ENCODE measurements at regions not wholly inside any gene's neighbourhood (a gene's known extent, or its start where the extent isn't known, plus 50 kb on each side); places are given as distances from the start of the nearest gene placed in this dataset.

DNA sequence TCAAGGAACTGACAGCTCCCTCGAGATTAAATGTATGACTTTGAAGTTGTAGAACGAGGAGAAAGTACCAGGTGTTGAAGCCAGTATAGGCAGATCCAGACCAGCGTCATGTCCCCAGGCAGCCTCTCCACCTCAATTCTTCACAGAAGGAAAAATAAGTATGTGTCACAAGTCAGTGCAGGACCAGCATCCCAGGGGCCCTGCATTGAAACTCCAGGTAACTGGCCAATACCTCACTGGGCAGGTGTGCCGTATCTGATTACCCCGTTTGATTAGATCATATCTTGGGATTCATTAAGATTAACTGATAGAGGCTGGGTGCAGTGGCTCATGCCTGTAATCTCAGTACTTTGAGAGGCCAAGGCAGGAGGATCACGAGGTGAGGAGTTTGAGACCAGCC lies 466.7 kb upstream of the B3GAT1 start:
- ATAC-seq (no peak), DNase-seq (no peak)
- no peak overlapping the region for H3K27ac ChIP-seq
- intact Hi-C loops (cut with DNase I), result no loop called here
- 51% methylated on average over 4 of the region's 6 CpGs for WGBS (ENCODE audit: insufficient coverage, low coverage, low lambda C conversion rate, missing lambda C conversion rate)
- no peak for TF ChIP-seq POLR2A (IDR thresholded peaks at IDR 0.05)
- TF ChIP-seq, protein P1, sequence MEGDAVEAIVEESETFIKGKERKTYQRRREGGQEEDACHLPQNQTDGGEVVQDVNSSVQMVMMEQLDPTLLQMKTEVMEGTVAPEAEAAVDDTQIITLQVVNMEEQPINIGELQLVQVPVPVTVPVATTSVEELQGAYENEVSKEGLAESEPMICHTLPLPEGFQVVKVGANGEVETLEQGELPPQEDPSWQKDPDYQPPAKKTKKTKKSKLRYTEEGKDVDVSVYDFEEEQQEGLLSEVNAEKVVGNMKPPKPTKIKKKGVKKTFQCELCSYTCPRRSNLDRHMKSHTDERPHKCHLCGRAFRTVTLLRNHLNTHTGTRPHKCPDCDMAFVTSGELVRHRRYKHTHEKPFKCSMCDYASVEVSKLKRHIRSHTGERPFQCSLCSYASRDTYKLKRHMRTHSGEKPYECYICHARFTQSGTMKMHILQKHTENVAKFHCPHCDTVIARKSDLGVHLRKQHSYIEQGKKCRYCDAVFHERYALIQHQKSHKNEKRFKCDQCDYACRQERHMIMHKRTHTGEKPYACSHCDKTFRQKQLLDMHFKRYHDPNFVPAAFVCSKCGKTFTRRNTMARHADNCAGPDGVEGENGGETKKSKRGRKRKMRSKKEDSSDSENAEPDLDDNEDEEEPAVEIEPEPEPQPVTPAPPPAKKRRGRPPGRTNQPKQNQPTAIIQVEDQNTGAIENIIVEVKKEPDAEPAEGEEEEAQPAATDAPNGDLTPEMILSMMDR (IDR thresholded peaks at IDR 0.05), result no peak
- H3K9me3 ChIP-seq, result no peaks in the 10 kb centered on the region
- H3K27me3 ChIP-seq, result no peaks in the 10 kb centered on the region
- no peaks in the 10 kb centered on the region for H3K4me1 ChIP-seq
- H3K4me3 ChIP-seq, result no peak overlapping the region
- no peaks in the 10 kb centered on the region for H3K36me3 ChIP-seq

DNA sequence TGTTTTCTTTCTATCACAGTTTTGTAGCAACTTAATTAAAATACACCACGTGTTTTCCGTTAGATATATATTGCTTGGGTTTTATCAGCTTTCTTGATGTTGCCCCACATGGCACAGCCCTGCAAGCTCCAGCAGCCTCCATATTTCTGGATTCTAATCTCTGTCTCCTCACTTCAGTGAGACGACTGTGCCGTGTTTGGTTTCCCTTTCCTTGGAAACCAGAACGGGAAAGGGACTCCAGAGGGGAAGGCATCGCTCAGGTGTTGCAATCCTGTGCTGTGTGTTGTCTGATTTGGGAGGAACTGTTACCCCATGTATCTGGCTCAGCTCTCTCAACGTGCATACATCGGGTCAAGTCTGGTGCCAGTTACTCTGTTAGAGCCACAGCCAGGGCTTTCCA lies 464.2 kb upstream of the B3GAT1 start:
- Histone ChIP-seq H3K27me3 (no peaks in the 10 kb centered on the region), H3K27ac (no peak overlapping the region), H3K36me3 (no peaks in the 10 kb centered on the region), H3K4me1 (no peaks in the 10 kb centered on the region), H3K4me3 (no peak overlapping the region), H3K9me3 (no peaks in the 10 kb centered on the region)
- DNase-seq, result no peak
- WGBS (ENCODE audit: insufficient coverage, low coverage, low lambda C conversion rate, missing lambda C conversion rate), result 46% methylated on average over 8 of the region's 8 CpGs
- ATAC-seq, result no peak
- TF ChIP-seq, protein P1 (IDR thresholded peaks at IDR 0.05), result no peak
- no peak for TF ChIP-seq POLR2A (IDR thresholded peaks at IDR 0.05)
- intact Hi-C loops (cut with DNase I), result no loop called here

DNA sequence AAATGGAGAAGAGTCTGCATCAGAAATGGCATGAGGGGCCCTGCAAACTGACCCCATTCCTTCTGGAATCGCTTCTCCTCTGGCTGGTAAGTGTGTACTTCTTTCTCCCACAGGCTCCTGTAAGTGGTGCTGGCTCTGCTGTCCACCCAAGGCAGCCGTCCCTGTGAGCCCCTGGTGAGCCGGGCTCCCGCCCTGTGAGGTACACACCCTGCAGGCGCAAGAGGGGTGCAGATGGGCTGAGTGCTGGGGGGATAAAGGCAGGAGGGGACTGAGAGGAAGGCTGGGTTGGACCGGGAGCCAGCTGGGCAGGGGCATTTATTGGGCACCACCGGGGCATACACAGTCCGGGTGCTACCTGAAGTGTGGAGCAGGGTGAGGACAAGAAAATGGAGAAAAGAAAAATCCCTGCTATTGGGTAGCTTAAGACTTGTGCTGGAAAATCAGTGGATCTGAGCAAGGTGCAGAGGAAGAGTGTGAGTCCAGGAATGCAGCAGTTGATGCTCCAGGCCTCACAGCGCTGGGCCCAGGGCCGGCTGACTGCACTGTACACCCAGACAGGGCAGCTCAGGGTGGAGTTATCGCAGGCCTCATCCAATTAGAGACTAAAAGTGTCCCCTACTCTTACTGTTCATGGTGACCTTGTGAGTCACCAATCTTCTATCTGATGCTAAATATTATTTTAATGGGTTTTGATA lies 455.1 kb upstream of the B3GAT1 start:
- TF ChIP-seq POLR2A (IDR thresholded peaks at IDR 0.05), result no peak
- TF ChIP-seq, protein P1 (IDR thresholded peaks at IDR 0.05), result no peak
- intact Hi-C loops (cut with DNase I), result no loop called here
- H3K4me1 ChIP-seq, result no peaks in the 10 kb centered on the region
- H3K9me3 ChIP-seq, result no peaks in the 10 kb centered on the region
- H3K4me3 ChIP-seq, result no peak overlapping the region
- no peaks in the 10 kb centered on the region for H3K36me3 ChIP-seq
- H3K27ac ChIP-seq, result no peak overlapping the region
- ATAC-seq (no peak), DNase-seq (no peak)
- no peaks in the 10 kb centered on the region for H3K27me3 ChIP-seq
- WGBS (ENCODE audit: insufficient coverage, low coverage, low lambda C conversion rate, missing lambda C conversion rate), result 90% methylated on average over 7 of the region's 11 CpGs

DNA sequence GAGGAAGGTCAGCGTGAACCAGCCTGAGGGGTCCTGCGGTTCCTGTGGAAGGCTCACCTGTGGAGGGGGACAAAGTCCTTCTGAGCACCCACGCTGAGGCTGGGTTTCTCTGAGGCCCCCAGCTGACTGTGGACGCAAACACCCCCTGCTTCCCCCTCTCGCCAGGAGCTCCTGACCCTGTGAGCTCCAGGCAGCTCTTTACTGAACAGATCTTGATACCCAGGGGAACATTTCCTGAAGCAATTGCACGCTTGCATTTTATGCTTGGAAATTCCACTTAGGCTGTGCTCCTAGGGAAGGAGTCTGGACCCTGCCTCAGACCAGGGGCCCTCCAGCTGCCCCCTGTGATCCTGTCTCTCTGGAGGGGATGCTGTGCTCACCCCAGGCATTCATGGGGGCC lies 454.2 kb upstream of the B3GAT1 start:
- 20% methylated on average over 1 of the region's 6 CpGs for WGBS (ENCODE audit: insufficient coverage, low coverage, low lambda C conversion rate, missing lambda C conversion rate)
- intact Hi-C loops (cut with DNase I), result no loop called here
- no peaks in the 10 kb centered on the region for H3K27me3 ChIP-seq

More for the DNA sequence above, 454.2 kb upstream of the B3GAT1 start:
- no peak overlapping the region for H3K4me3 ChIP-seq
- no peak overlapping the region for H3K27ac ChIP-seq
- DNase-seq (no peak), ATAC-seq (no peak)
- H3K36me3 ChIP-seq, result no peaks in the 10 kb centered on the region
- H3K9me3 ChIP-seq, result no peaks in the 10 kb centered on the region
- TF ChIP-seq, protein P1 (IDR thresholded peaks at IDR 0.05), result no peak
- TF ChIP-seq POLR2A (IDR thresholded peaks at IDR 0.05), result no peak
- H3K4me1 ChIP-seq, result no peaks in the 10 kb centered on the region

Data from right lobe of liver (tissue), 6 donors.